HCT116 (cell line): ENCODE measurements at regions not wholly inside any gene's neighbourhood (a gene's known extent, or its start where the extent isn't known, plus 50 kb on each side); places are given as distances from the start of the nearest gene placed in this dataset.

ENCODE experiments used
- ATAC-seq: fragments of 200-7000 bp; cut with Tn5 transposase; 2 replicates; pipeline ENCODE4 v1.9.1; 2020; ENCODE audit warnings: mild to moderate bottlenecking, moderate library complexity
- BruUV-seq: library from RNA; stranded (reverse); fragments of 400-500 nt; replicated peaks from 2 replicates; lab custom pipeline; 2021; lab: Mats Ljungman, UMichigan
- CTCF ChIA-PET: fragments of 300-600 bp; sonication (Branson Sonifier 250); formaldehyde crosslinking; loops from one replicate; lab custom pipeline; 2021; ENCODE audit warnings: antibody characterized with exemption; lab: Charles Lee
- POLR2A ChIA-PET: fragments of 300-600, 350-600 bp; sonication (Branson Sonifier 250); formaldehyde crosslinking; loops from one replicate; lab custom pipeline; 2021; ENCODE audit warnings: antibody characterized with exemption; lab: Charles Lee
- RAD21 ChIA-PET, 2 experiments: fragments of 300-600 bp; sonication (Branson Sonifier 250); formaldehyde crosslinking; loops; one replicate each; lab custom pipeline; 2023; ENCODE audit warnings: low total read pairs in 2 of 2; ENCODE audit not compliant: uncharacterized antibody in 2 of 2, unreplicated experiment in 2 of 2, low non-redundant PET in 1 of 2; lab: Charles Lee
- DNase-seq: peaks from one replicate; pipeline ENCODE4 v3.0.0-alpha.2; 2010; ENCODE audit warnings: low read depth, low spot score
- H2AFZ ChIP-seq: fragments of 200-600 bp; shearing (Covaris generic), sonication (generic); 2 replicates; pipeline ENCODE4 v1.6.1; 2017; ENCODE audit warnings: low read depth, mixed run types, mixed read lengths, antibody characterized with exemption, low read length; ENCODE audit not compliant: poor library complexity, severe bottlenecking
- H3K27ac ChIP-seq: 2 replicates; pipeline ENCODE4 v1.5.1; 2012; ENCODE audit warnings: low read depth, low read length
- H3K27me3 ChIP-seq: fragments of 200-600 bp; sonication (generic); 2 replicates; pipeline ENCODE4 v1.6.1; 2016; ENCODE audit warnings: mixed run types, low read length, mixed read lengths; ENCODE audit not compliant: insufficient read depth
- H3K36me3 ChIP-seq, 2 experiments: fragments of 200-500 bp in 1 of 2; fragments of 200-600 bp in 1 of 2; sonication (Bioruptor generic) in 1 of 2; sonication (generic) in 1 of 2; 2 replicates each; pipeline versions ENCODE4 v1.5.1 to v1.6.1; 2014 to 2016; ENCODE audit warnings: low read length in 2 of 2, inconsistent platforms in 1 of 2, mixed read lengths in 1 of 2, mixed run types in 1 of 2; ENCODE audit not compliant: insufficient read depth in 2 of 2, control insufficient read depth in 1 of 2
- H3K4me1 ChIP-seq, 2 experiments: fragments of 200-600 bp in 1 of 2; sonication (generic) in 1 of 2; 2 replicates each; pipeline versions ENCODE4 v1.5.1 to v1.6.1; 2012 to 2017; ENCODE audit warnings: low read length in 2 of 2, inconsistent platforms in 1 of 2, mild to moderate bottlenecking in 1 of 2, mixed read lengths in 1 of 2, mixed run types in 1 of 2, moderate library complexity in 1 of 2; ENCODE audit not compliant: insufficient read depth in 2 of 2, control insufficient read depth in 1 of 2
- H3K4me2 ChIP-seq: fragments of 200-600 bp; sonication (generic); 2 replicates; pipeline ENCODE4 v1.6.1; 2017; ENCODE audit warnings: mixed run types, low read length, mixed read lengths
- H3K4me3 ChIP-seq, 2 experiments: fragments of 200-600 bp in 1 of 2; sonication (generic) in 1 of 2; replicated peaks in 1 of 2; 2 replicates each; pipeline ENCODE4 v1.5.1; 2011 to 2016; ENCODE audit warnings: low read length in 2 of 2, control low read depth in 1 of 2, low read depth in 1 of 2, mild to moderate bottlenecking in 1 of 2, mixed read lengths in 1 of 2, mixed run types in 1 of 2
- H3K79me2 ChIP-seq: fragments of 200-600 bp; sonication (generic); 2 replicates; pipeline ENCODE4 v1.6.1; 2017; ENCODE audit warnings: mild to moderate bottlenecking, mixed run types, low read length, moderate library complexity, mixed read lengths; ENCODE audit not compliant: insufficient read depth
- H3K9ac ChIP-seq: fragments of 200-600 bp; sonication (generic); 2 replicates; pipeline ENCODE4 v1.6.1; 2016; ENCODE audit warnings: low read length, mixed read lengths
- H3K9me2 ChIP-seq: fragments of 200-600 bp; sonication (generic), shearing (Covaris generic); 2 replicates; pipeline ENCODE4 v1.6.1; 2017; ENCODE audit warnings: mixed run types, mild to moderate bottlenecking, moderate library complexity; ENCODE audit not compliant: insufficient read depth
- H3K9me3 ChIP-seq, 2 experiments: fragments of 200-500 bp in 1 of 2; fragments of 200-600 bp in 1 of 2; sonication (Bioruptor generic) in 1 of 2; sonication (generic) in 1 of 2; 2 replicates each; pipeline ENCODE4 v1.6.1; 2014 to 2017; ENCODE audit warnings: low read length in 2 of 2, mixed read lengths in 2 of 2, inconsistent platforms in 1 of 2, low read depth in 1 of 2, mild to moderate bottlenecking in 1 of 2, mixed run types in 1 of 2, moderate library complexity in 1 of 2; ENCODE audit not compliant: control insufficient read depth in 1 of 2, insufficient read depth in 1 of 2
- H4K20me1 ChIP-seq: fragments of 200-600 bp; sonication (generic), shearing (Covaris generic); 2 replicates; pipeline ENCODE4 v1.6.1; 2017; ENCODE audit warnings: mixed run types, mild to moderate bottlenecking, moderate library complexity; ENCODE audit not compliant: insufficient read depth
- ATF3 ChIP-seq: IDR thresholded peaks from 2 replicates; pipeline ENCODE4 v1.6.1; 2012
- EGR1 ChIP-seq: IDR thresholded peaks from 2 replicates; pipeline ENCODE4 v1.6.1; 2012; ENCODE audit warnings: low read depth
- ELF1 ChIP-seq: IDR thresholded peaks from 2 replicates; pipeline ENCODE4 v1.6.1; 2012; ENCODE audit warnings: low read depth, borderline replicate concordance
- EZH2phosphoT487 ChIP-seq: fragments of 200-600 bp; IDR thresholded peaks from 2 replicates; pipeline ENCODE4 v1.6.1; 2018; ENCODE audit warnings: antibody characterized with exemption, borderline replicate concordance
- FOSL1 ChIP-seq: IDR thresholded peaks from 2 replicates; pipeline ENCODE4 v1.6.1; 2012; ENCODE audit warnings: low read depth
- MAX ChIP-seq: IDR thresholded peaks from 2 replicates; pipeline ENCODE4 v1.6.1; 2012
- POLR2A ChIP-seq: IDR thresholded peaks from 2 replicates; pipeline ENCODE4 v1.7.0; 2011; ENCODE audit warnings: borderline replicate concordance; ENCODE audit not compliant: insufficient read depth, insufficient read length; ENCODE audit errors: extremely low read depth
- POLR2AphosphoS5 ChIP-seq: IDR thresholded peaks from 2 replicates; pipeline ENCODE4 v1.6.1; 2011; ENCODE audit warnings: mild to moderate bottlenecking, low read depth, low read length, moderate library complexity
- RAD21 ChIP-seq: IDR thresholded peaks from 2 replicates; pipeline ENCODE4 v1.6.1; 2012; ENCODE audit warnings: low read depth, mild to moderate bottlenecking
- SIN3A ChIP-seq: IDR thresholded peaks from 2 replicates; pipeline ENCODE4 v1.6.1; 2012; ENCODE audit warnings: low read depth
- SP1 ChIP-seq: IDR thresholded peaks from 2 replicates; pipeline ENCODE4 v1.6.1; 2012; ENCODE audit warnings: low read depth
- SRF ChIP-seq: IDR thresholded peaks from 2 replicates; pipeline ENCODE4 v1.6.1; 2012; ENCODE audit warnings: low read depth
- TCF7L2 ChIP-seq: IDR thresholded peaks from 2 replicates; pipeline ENCODE4 v1.7.0; 2011; ENCODE audit warnings: borderline replicate concordance, inconsistent platforms; ENCODE audit not compliant: insufficient read depth, insufficient read length; ENCODE audit errors: extremely low read depth
- YY1 ChIP-seq: IDR thresholded peaks from 2 replicates; pipeline ENCODE4 v1.6.1; 2011; ENCODE audit warnings: low read length, low read depth, moderate library complexity, mild to moderate bottlenecking; ENCODE audit not compliant: insufficient replicate concordance; ENCODE audit errors: extremely low read depth
- ZFX ChIP-seq: fragments of 450-650 bp; IDR thresholded peaks from 2 replicates; pipeline ENCODE4 v1.6.1; 2017
- ZNF274 ChIP-seq: fragments of 200-500 bp; sonication (Bioruptor generic); IDR thresholded peaks from 2 replicates; pipeline ENCODE4 v1.6.1; 2014; ENCODE audit warnings: mild to moderate bottlenecking, low read depth, low read length, inconsistent platforms
- intact Hi-C: fragments of 100-400 bp; cut with micrococcal nuclease; formaldehyde crosslinking; loops from 2 replicates; pipeline ENCODE4 v1.10.0; 2022
- TF ChIP-seq, protein P1 (sequence below), 3 experiments: fragments of 200-600 bp in 1 of 3; sonication (generic) in 1 of 3; IDR thresholded peaks in 2 of 3; conservative IDR thresholded peaks in 1 of 3; 2 replicates each; pipeline ENCODE4 v1.5.1; 2012 to 2017; ENCODE audit warnings: low read depth in 2 of 3, low read length in 2 of 3, antibody characterized with exemption in 1 of 3, borderline replicate concordance in 1 of 3, control low read depth in 1 of 3, mild to moderate bottlenecking in 1 of 3, mixed read lengths in 1 of 3, mixed run types in 1 of 3, moderate library complexity in 1 of 3; ENCODE audit not compliant: insufficient read depth in 1 of 3
- TF ChIP-seq, protein P2 (sequence below): IDR thresholded peaks from 2 replicates; pipeline ENCODE4 v1.6.1; 2011; ENCODE audit warnings: mild to moderate bottlenecking, low read length, moderate library complexity; ENCODE audit not compliant: insufficient replicate concordance; ENCODE audit errors: extremely low read depth

- Histone ChIP-seq H3K79me2 (no peaks in the 10 kb centered on the region), H3K9me3 (no peaks in the 10 kb centered on the region), H3K9ac (no peak overlapping the region), H2AFZ (peak overlapping the region; percentile 21), H3K4me1 (no peaks in the 10 kb centered on the region), H3K9me2 (no peaks in the 10 kb centered on the region), H3K27ac (no peak overlapping the region), H3K27me3 (no peaks in the 10 kb centered on the region), H4K20me1 (no peaks in the 10 kb centered on the region), H3K36me3 (no peaks in the 10 kb centered on the region), H3K4me2 (no peak overlapping the region), H3K4me3 (no peak overlapping the region)
- no TSS peak for BruUV-seq
- ChIA-PET CTCF (no interaction called here), POLR2A (interaction anchor here (0.7 kb wide), 1 partner anchor 49 kb away, joined by 3 read pairs; no protein-coding TSS in a partner anchor), RAD21 (no interaction called here)
- DNase-seq (peak; percentile 8), ATAC-seq (peak; percentile 82)
- TF ChIP-seq TCF7L2 = no peak
- TF ChIP-seq, protein P1, sequence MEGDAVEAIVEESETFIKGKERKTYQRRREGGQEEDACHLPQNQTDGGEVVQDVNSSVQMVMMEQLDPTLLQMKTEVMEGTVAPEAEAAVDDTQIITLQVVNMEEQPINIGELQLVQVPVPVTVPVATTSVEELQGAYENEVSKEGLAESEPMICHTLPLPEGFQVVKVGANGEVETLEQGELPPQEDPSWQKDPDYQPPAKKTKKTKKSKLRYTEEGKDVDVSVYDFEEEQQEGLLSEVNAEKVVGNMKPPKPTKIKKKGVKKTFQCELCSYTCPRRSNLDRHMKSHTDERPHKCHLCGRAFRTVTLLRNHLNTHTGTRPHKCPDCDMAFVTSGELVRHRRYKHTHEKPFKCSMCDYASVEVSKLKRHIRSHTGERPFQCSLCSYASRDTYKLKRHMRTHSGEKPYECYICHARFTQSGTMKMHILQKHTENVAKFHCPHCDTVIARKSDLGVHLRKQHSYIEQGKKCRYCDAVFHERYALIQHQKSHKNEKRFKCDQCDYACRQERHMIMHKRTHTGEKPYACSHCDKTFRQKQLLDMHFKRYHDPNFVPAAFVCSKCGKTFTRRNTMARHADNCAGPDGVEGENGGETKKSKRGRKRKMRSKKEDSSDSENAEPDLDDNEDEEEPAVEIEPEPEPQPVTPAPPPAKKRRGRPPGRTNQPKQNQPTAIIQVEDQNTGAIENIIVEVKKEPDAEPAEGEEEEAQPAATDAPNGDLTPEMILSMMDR (IDR thresholded peaks at IDR 0.05 in 2 of 3, conservative IDR thresholded peaks at IDR 0.05 in 1 of 3; ENCODE audit: borderline replicate concordance in 1 of 3, insufficient read depth in 1 of 3, low read depth in 2 of 3, low read length in 2 of 3) = 0 out of 6 replicates have a peak, but pooled peaks of 2 of the 3 experiments have one; percentile 6 to 13
- intact Hi-C loops = no loop called here
These were observed 129.7 kb upstream of the ZFP42 start for GRCh38 chr4:187865914-187866313.

GRCh38 chr4:187883049-187883448 is 112.5 kb upstream of the ZFP42 start:
- no peaks in the 10 kb centered on the region for H3K4me1 ChIP-seq
- H3K79me2 ChIP-seq = no peaks in the 10 kb centered on the region
- H3K27ac ChIP-seq = no peak overlapping the region
- no peak overlapping the region for H2AFZ ChIP-seq
- no peaks in the 10 kb centered on the region for H3K27me3 ChIP-seq
- intact Hi-C loops = no loop called here
- RAD21 ChIA-PET = no interaction called here
- ATAC-seq (no peak), DNase-seq (no peak)
- H3K36me3 ChIP-seq = no peaks in the 10 kb centered on the region
- no peak overlapping the region for H3K9ac ChIP-seq
- BruUV-seq = no TSS peak
- H3K4me3 ChIP-seq = no peak overlapping the region
- POLR2A ChIA-PET = no interaction called here
- no peaks in the 10 kb centered on the region for H4K20me1 ChIP-seq
- no peaks in the 10 kb centered on the region for H3K9me2 ChIP-seq
- no peaks in the 10 kb centered on the region for H3K9me3 ChIP-seq
- CTCF ChIA-PET = no interaction called here
- no peak overlapping the region for H3K4me2 ChIP-seq
- TF ChIP-seq ELF1 (no peak), POLR2A (no peak), ZNF274 (no peak), RAD21 (no peak), EZH2phosphoT487 (no peak), FOSL1 (no peak), ATF3 (no peak), TCF7L2 (no peak), POLR2AphosphoS5 (no peak), EGR1 (no peak), ZFX (no peak), SP1 (no peak), SRF (no peak), SIN3A (no peak), MAX (no peak), YY1 (no peak)
- TF ChIP-seq, protein P2, sequence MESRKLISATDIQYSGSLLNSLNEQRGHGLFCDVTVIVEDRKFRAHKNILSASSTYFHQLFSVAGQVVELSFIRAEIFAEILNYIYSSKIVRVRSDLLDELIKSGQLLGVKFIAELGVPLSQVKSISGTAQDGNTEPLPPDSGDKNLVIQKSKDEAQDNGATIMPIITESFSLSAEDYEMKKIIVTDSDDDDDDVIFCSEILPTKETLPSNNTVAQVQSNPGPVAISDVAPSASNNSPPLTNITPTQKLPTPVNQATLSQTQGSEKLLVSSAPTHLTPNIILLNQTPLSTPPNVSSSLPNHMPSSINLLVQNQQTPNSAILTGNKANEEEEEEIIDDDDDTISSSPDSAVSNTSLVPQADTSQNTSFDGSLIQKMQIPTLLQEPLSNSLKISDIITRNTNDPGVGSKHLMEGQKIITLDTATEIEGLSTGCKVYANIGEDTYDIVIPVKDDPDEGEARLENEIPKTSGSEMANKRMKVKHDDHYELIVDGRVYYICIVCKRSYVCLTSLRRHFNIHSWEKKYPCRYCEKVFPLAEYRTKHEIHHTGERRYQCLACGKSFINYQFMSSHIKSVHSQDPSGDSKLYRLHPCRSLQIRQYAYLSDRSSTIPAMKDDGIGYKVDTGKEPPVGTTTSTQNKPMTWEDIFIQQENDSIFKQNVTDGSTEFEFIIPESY = no peak
